ENCODE measurements at regions not wholly inside any gene's neighbourhood (a gene's known extent, or its start where the extent isn't known, plus 50 kb on each side); places are given as distances from the start of the nearest gene placed in this dataset.

DNA sequence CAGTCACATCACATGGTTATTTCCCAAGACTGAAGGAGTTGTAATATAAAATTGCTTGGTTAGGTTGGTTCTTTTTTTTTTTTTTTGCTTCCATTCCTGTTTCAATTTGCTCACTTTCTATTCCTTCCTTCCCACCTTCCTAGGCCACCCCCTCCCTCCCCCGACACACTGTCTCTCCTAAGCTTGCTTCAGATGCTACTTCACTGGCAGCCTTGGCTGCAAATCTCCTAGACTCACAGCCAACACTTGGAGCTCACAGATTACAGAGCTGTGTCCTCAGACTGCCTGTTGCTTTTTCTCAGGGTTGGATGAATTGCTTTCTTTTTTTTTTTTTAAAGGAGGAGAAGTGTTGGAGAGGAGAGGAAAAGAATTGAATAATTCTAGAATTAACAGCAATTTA is 77.3 kb upstream of the GRIN2B start:
- no peak for DNase-seq
- no peaks in the 10 kb centered on the region for H3K36me3 ChIP-seq (ENCODE audit: control insufficient read depth in 4 of 4, insufficient read depth in 4 of 4, low read length in 4 of 4)
- H3K4me1 ChIP-seq (ENCODE audit: control insufficient read depth in 5 of 5, insufficient read depth in 5 of 5, low read length in 5 of 5): no peaks in the 10 kb centered on the region
- no peak overlapping the region for H3K27ac ChIP-seq (ENCODE audit: low read depth in 1 of 2, low read length in 1 of 2)
- ATAC-seq (ENCODE audit: insufficient read depth, low FRiP score): no peak
- WGBS, 2 donors: 77 to 83% methylated on average over 1 of the region's 1 CpG
- H3K27me3 ChIP-seq (ENCODE audit: control insufficient read depth in 3 of 3, insufficient read depth in 3 of 3, low read length in 2 of 3): no peaks in the 10 kb centered on the region
- no peaks in the 10 kb centered on the region for H3K9me3 ChIP-seq (ENCODE audit: control insufficient read depth in 4 of 4, insufficient read depth in 3 of 4, low read length in 3 of 4)
- TF ChIP-seq CTCF (IDR thresholded peaks at IDR 0.05; ENCODE audit: control extremely low read depth, extremely low read depth): no peak
- H3K9ac ChIP-seq (ENCODE audit: insufficient read depth in 1 of 2, low read length in 2 of 2): no peak overlapping the region
- H3K4me3 ChIP-seq: no peak overlapping the region

GRCh38 chr12:14059548-14059947 is 78.1 kb upstream of the GRIN2B start:
- Histone ChIP-seq H3K36me3 (ENCODE audit: control insufficient read depth in 4 of 4, insufficient read depth in 4 of 4, low read length in 4 of 4) (no peaks in the 10 kb centered on the region), H3K4me1 (ENCODE audit: control insufficient read depth in 5 of 5, insufficient read depth in 5 of 5, low read length in 5 of 5) (no peaks in the 10 kb centered on the region), H3K27ac (ENCODE audit: low read depth in 1 of 2, low read length in 1 of 2) (no peak overlapping the region), H3K27me3 (ENCODE audit: control insufficient read depth in 3 of 3, insufficient read depth in 3 of 3, low read length in 2 of 3) (no peaks in the 10 kb centered on the region), H3K4me3 (no peak overlapping the region), H3K9me3 (ENCODE audit: control insufficient read depth in 4 of 4, insufficient read depth in 3 of 4, low read length in 3 of 4) (no peaks in the 10 kb centered on the region), H3K9ac (ENCODE audit: insufficient read depth in 1 of 2, low read length in 2 of 2) (no peak overlapping the region)
- ATAC-seq (ENCODE audit: insufficient read depth, low FRiP score): no peak
- no peak for DNase-seq
- 82 to 84% methylated on average over 2 of the region's 2 CpGs for WGBS, 2 donors
- no peak for TF ChIP-seq CTCF (IDR thresholded peaks at IDR 0.05; ENCODE audit: control extremely low read depth, extremely low read depth)

DNA sequence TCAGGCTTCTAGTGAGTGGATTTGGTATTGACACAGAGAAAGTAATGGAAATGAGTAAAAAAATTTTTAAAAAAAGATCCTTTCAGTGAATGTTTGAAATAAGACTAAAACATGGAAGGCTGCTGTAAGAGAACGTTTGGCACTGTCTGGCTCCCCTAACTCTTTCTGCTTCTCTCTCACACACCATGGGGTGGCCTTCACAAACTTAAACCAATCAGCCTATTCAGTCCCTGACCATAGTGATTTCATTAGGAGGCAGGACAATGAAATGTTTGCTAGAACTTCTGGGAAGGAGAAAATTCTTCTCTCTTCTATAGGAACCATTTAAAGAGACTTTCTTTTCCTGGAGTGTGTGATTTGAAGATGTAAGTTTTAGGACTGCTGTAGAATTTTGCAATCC is 84.2 kb upstream of the GRIN2B start:
- peaks cover 0 to 3% (median 0%) of the 10 kb centered on the region in 5 donors for H3K4me1 ChIP-seq (ENCODE audit: control insufficient read depth in 5 of 5, insufficient read depth in 5 of 5, low read length in 5 of 5)
- no peak for DNase-seq
- H3K9me3 ChIP-seq (ENCODE audit: control insufficient read depth in 4 of 4, insufficient read depth in 3 of 4, low read length in 3 of 4): peaks cover 0 to 2% (median 0%) of the 10 kb centered on the region in 4 donors
- no peaks in the 10 kb centered on the region for H3K27me3 ChIP-seq (ENCODE audit: control insufficient read depth in 3 of 3, insufficient read depth in 3 of 3, low read length in 2 of 3)
- H3K36me3 ChIP-seq (ENCODE audit: control insufficient read depth in 4 of 4, insufficient read depth in 4 of 4, low read length in 4 of 4): no peaks in the 10 kb centered on the region
- TF ChIP-seq CTCF (IDR thresholded peaks at IDR 0.05; ENCODE audit: control extremely low read depth, extremely low read depth): no peak
- WGBS, 2 donors: 32 to 38% methylated on average over 1 of the region's 1 CpG
- H3K4me3 ChIP-seq: no peak overlapping the region
- no peak for ATAC-seq (ENCODE audit: insufficient read depth, low FRiP score)
- no peak overlapping the region for H3K27ac ChIP-seq (ENCODE audit: low read depth in 1 of 2, low read length in 1 of 2)
- H3K9ac ChIP-seq (ENCODE audit: insufficient read depth in 1 of 2, low read length in 2 of 2): no peak overlapping the region

GRCh38 chr12:14066021-14066420 is 84.6 kb upstream of the GRIN2B start:
- Histone ChIP-seq H3K4me3 (no peak overlapping the region), H3K36me3 (ENCODE audit: control insufficient read depth in 4 of 4, insufficient read depth in 4 of 4, low read length in 4 of 4) (no peaks in the 10 kb centered on the region), H3K9ac (ENCODE audit: insufficient read depth in 1 of 2, low read length in 2 of 2) (no peak overlapping the region), H3K9me3 (ENCODE audit: control insufficient read depth in 4 of 4, insufficient read depth in 3 of 4, low read length in 3 of 4) (peaks cover 0 to 2% (median 0%) of the 10 kb centered on the region in 4 donors), H3K4me1 (ENCODE audit: control insufficient read depth in 5 of 5, insufficient read depth in 5 of 5, low read length in 5 of 5) (peaks cover 0 to 3% (median 0%) of the 10 kb centered on the region in 5 donors), H3K27ac (ENCODE audit: low read depth in 1 of 2, low read length in 1 of 2) (no peak overlapping the region), H3K27me3 (ENCODE audit: control insufficient read depth in 3 of 3, insufficient read depth in 3 of 3, low read length in 2 of 3) (no peaks in the 10 kb centered on the region)
- ATAC-seq (ENCODE audit: insufficient read depth, low FRiP score) (no peak), DNase-seq (no peak)
- TF ChIP-seq CTCF (IDR thresholded peaks at IDR 0.05; ENCODE audit: control extremely low read depth, extremely low read depth): no peak

All from lung (tissue), 11 donors.